Stomach (tissue), 8 donors: ENCODE measurements at regions not wholly inside any gene's neighbourhood (a gene's known extent, or its start where the extent isn't known, plus 50 kb on each side); places are given as distances from the start of the nearest gene placed in this dataset.

Experiments
- DNase-seq, 2 donors: peaks; one replicate each; pipeline versions ENCODE4 v3.0.0 to v3.0.0-alpha.2; 2013 to 2019
- H3K27ac ChIP-seq, 5 donors: fragments of 200-600 bp in 4 of 5; sonication (generic) in 4 of 5; one replicate each; pipeline ENCODE4 v1.5.1; 2013 to 2019; ENCODE audit warnings: mild to moderate bottlenecking in 1 of 5, moderate library complexity in 1 of 5
- H3K27me3 ChIP-seq, 3 donors: fragments of 200-600 bp; sonication (generic); one replicate each; pipeline ENCODE4 v1.5.1; 2017 to 2019; ENCODE audit warnings: mixed run types in 1 of 3
- H3K36me3 ChIP-seq, 4 donors: fragments of 200-600 bp; sonication (generic); 1 replicate in 3 of 4; 2 replicates in 1 of 4; pipeline ENCODE4 v1.5.1; 2016 to 2019
- H3K4me1 ChIP-seq, 4 donors: fragments of 200-600 bp; sonication (generic); one replicate each; pipeline ENCODE4 v1.5.1; 2016 to 2019
- H3K4me3 ChIP-seq, 4 donors: fragments of 200-600 bp; sonication (generic) in 3 of 4; one replicate each; pipeline ENCODE4 v1.5.1; 2016 to 2019; ENCODE audit warnings: mild to moderate bottlenecking in 1 of 4
- H3K9me3 ChIP-seq, 4 donors: fragments of 200-600 bp; sonication (generic); one replicate each; pipeline ENCODE4 v1.5.1; 2016 to 2019
- EP300 ChIP-seq: sonication (generic); formaldehyde crosslinking; IDR thresholded peaks from one replicate; pipeline ENCODE4 v1.6.1; 2017; ENCODE audit warnings: antibody characterized with exemption
- POLR2A ChIP-seq, 4 donors: fragments of 450-650 bp; IDR thresholded peaks; one replicate each; pipeline ENCODE4 v1.6.1; 2016; ENCODE audit warnings: antibody characterized with exemption in 4 of 4, control low read depth in 2 of 4, mild to moderate bottlenecking in 1 of 4, moderate library complexity in 1 of 4
- POLR2AphosphoS5 ChIP-seq, 3 donors: sonication (generic); formaldehyde crosslinking; IDR thresholded peaks; one replicate each; pipeline ENCODE4 v1.6.1; 2016; ENCODE audit warnings: antibody characterized with exemption in 3 of 3
- WGBS, 5 donors: extraction: QIAGEN DNeasy Blood & Tissue Kit in 3 of 5; methylation state at CpG; one replicate each; pipeline versions ENCODE4 v1.1.5 to v1.1.7; 2013 to 2018; 5-methylcytosine and 5-hydroxymethylcytosine counted together
- intact Hi-C: fragments of 100-400 bp; cut with DNase I; formaldehyde crosslinking; loops from one replicate; pipeline ENCODE4 v1.15.1; 2023; ENCODE audit warnings: low total_unique reads
- TF ChIP-seq, protein P1 (sequence below), 7 experiments: fragments of 450-650 bp in 4 of 7; fragments of 200-600 bp in 3 of 7; sonication (generic) in 3 of 7; IDR thresholded peaks; one replicate each; pipeline ENCODE4 v1.5.1; 2016 to 2019; ENCODE audit warnings: antibody characterized with exemption in 7 of 7, control low read depth in 2 of 7, mild to moderate bottlenecking in 1 of 7
- donor health status: healthy with polysubstance abuse.
- donor health status: Bipolar disorder and iron deficiency.
- donor health status: healthy.

GRCh38 chr9:116095403-116095802, 58.2 kb upstream of the PAPPA start:
- H3K4me3 ChIP-seq, result no peak overlapping the region
- no peaks in the 10 kb centered on the region for H3K4me1 ChIP-seq
- 58 to 87% (median 84%) methylated on average over 2 of the region's 2 CpGs for WGBS, 5 donors
- no peak for DNase-seq
- no peak overlapping the region for H3K27ac ChIP-seq
- no peaks in the 10 kb centered on the region for H3K27me3 ChIP-seq
- TF ChIP-seq POLR2AphosphoS5 (IDR thresholded peaks at IDR 0.05) (no peak), POLR2A (IDR thresholded peaks at IDR 0.05) (no peak), EP300 (no peak)
- TF ChIP-seq, protein P1, sequence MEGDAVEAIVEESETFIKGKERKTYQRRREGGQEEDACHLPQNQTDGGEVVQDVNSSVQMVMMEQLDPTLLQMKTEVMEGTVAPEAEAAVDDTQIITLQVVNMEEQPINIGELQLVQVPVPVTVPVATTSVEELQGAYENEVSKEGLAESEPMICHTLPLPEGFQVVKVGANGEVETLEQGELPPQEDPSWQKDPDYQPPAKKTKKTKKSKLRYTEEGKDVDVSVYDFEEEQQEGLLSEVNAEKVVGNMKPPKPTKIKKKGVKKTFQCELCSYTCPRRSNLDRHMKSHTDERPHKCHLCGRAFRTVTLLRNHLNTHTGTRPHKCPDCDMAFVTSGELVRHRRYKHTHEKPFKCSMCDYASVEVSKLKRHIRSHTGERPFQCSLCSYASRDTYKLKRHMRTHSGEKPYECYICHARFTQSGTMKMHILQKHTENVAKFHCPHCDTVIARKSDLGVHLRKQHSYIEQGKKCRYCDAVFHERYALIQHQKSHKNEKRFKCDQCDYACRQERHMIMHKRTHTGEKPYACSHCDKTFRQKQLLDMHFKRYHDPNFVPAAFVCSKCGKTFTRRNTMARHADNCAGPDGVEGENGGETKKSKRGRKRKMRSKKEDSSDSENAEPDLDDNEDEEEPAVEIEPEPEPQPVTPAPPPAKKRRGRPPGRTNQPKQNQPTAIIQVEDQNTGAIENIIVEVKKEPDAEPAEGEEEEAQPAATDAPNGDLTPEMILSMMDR (IDR thresholded peaks at IDR 0.05), result no peak
- intact Hi-C loops, result no loop called here
- H3K36me3 ChIP-seq, result no peaks in the 10 kb centered on the region
- no peaks in the 10 kb centered on the region for H3K9me3 ChIP-seq

DNA sequence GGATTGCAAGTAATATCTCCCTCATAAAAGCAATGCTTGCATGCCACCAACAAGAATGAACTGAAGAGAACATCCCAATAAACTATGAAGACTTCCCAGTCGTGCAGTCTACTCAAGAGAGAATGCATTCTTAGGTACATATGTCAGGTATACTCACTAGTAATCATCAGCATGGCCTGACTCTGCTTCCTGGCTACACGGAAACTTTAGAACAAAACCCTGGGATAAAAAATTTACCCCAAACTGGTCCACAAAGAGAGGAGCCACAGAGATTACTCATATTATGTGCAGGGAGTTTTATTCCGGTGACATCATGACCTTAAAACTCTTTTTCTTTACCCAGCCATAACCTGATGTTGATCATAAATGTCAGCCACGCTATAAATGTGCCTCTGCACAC, 57.5 kb upstream of the PAPPA start:
- 65 to 70% (median 67%) methylated on average over 4 of the region's 4 CpGs for WGBS, 5 donors
- TF ChIP-seq, protein P1 (IDR thresholded peaks at IDR 0.05), result no peak

GRCh38 chr9:116096853-116097252, 56.7 kb upstream of the PAPPA start:
- no peak overlapping the region for H3K4me3 ChIP-seq
- no peaks in the 10 kb centered on the region for H3K36me3 ChIP-seq
- H3K9me3 ChIP-seq, result no peaks in the 10 kb centered on the region
- intact Hi-C loops, result no loop called here
- H3K27ac ChIP-seq, result no peak overlapping the region
- no peaks in the 10 kb centered on the region for H3K4me1 ChIP-seq
- TF ChIP-seq POLR2AphosphoS5 (IDR thresholded peaks at IDR 0.05), result no peak
- TF ChIP-seq, protein P1 (IDR thresholded peaks at IDR 0.05), result no peak
- TF ChIP-seq POLR2A (IDR thresholded peaks at IDR 0.05), result no peak
- TF ChIP-seq EP300, result no peak
- WGBS, 5 donors, result 15 to 29% (median 21%) methylated on average over 3 of the region's 3 CpGs
- no peaks in the 10 kb centered on the region for H3K27me3 ChIP-seq
- DNase-seq, result no peak

More for the DNA sequence above, 57.5 kb upstream of the PAPPA start:
- H3K4me3 ChIP-seq, result no peak overlapping the region
- intact Hi-C loops, result no loop called here
- H3K4me1 ChIP-seq, result no peaks in the 10 kb centered on the region
- H3K27me3 ChIP-seq, result no peaks in the 10 kb centered on the region
- no peak overlapping the region for H3K27ac ChIP-seq
- H3K36me3 ChIP-seq, result no peaks in the 10 kb centered on the region
- H3K9me3 ChIP-seq, result no peaks in the 10 kb centered on the region
- no peak for DNase-seq

DNA sequence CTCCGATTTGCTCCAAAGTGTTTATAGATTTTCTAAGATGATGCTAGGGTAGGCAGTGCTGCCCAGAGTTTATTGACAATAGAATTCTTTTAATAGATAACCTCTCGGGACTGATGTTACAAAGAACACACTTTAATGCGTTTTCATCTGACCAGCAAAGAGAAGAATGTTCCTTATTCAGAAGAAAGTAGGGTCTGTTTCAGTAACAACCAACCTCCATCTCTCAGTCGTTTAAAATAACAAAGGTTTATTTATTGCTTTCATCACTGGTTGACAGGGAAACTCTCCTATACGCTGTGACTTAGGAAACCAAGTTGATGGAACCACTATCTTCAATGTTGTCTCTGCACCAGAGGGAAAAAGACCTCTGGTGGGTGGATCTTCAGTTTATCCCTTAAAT, 55.1 kb upstream of the PAPPA start:
- DNase-seq, result no peak
- intact Hi-C loops, result no loop called here
- Histone ChIP-seq H3K27me3 (no peaks in the 10 kb centered on the region), H3K9me3 (no peaks in the 10 kb centered on the region), H3K4me1 (no peaks in the 10 kb centered on the region), H3K27ac (no peak overlapping the region), H3K36me3 (no peaks in the 10 kb centered on the region), H3K4me3 (no peak overlapping the region)
- WGBS, 5 donors, result 45 to 58% (median 54%) methylated on average over 5 of the region's 5 CpGs
- TF ChIP-seq POLR2AphosphoS5 (IDR thresholded peaks at IDR 0.05) (no peak), EP300 (no peak), POLR2A (IDR thresholded peaks at IDR 0.05) (no peak)
- TF ChIP-seq, protein P1 (IDR thresholded peaks at IDR 0.05), result no peak
